ENCODE measurements at regions not wholly inside any gene's neighbourhood (a gene's known extent, or its start where the extent isn't known, plus 50 kb on each side); places are given as distances from the start of the nearest gene placed in this dataset.

DNA sequence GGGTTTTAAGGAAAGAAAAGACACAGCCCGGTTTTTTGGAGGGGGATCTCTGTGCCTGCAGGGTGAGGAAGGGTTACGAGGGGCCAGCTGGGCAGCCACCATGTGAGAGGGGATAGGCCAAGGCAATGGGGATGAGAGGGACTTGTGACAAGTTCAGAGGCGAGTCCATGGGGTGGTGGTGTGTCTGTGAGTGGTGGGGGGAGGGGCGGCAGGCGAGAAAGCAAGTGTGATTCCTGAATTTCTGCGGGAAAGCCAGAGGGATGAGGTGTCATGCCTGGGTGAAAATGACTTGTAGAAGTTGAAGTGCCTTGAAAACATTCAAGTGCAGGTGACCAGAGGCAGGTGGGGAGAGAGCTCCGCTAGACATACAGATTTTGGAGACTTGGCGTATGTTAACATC, 61.0 kb upstream of the RNF32 start:
- TF ChIP-seq HDGF (IDR thresholded peaks at IDR 0.05; ENCODE audit: borderline replicate concordance) (no peak), TARDBP (IDR thresholded peaks at IDR 0.05) (no peak), L3MBTL2 (conservative IDR thresholded peaks at IDR 0.05) (no peak), ZNF384 (IDR thresholded peaks at IDR 0.05) (no peak), FOXM1 (IDR thresholded peaks at IDR 0.05; ENCODE audit: borderline replicate concordance) (no peak), FOXK2 (IDR thresholded peaks at IDR 0.05) (no peak), LEF1 (IDR thresholded peaks at IDR 0.05; ENCODE audit: borderline replicate concordance) (no peak), FOXA1 (IDR thresholded peaks at IDR 0.05) (no peak), SP1 (IDR thresholded peaks at IDR 0.05) (no peak), ARNT (IDR thresholded peaks at IDR 0.05) (no peak), PKNOX1 (IDR thresholded peaks at IDR 0.05) (no peak), CTBP1 (IDR thresholded peaks at IDR 0.05; ENCODE audit: borderline replicate concordance) (no peak)
- POLR2A ChIA-PET, result no interaction called here
- DNase-seq (ENCODE audit: extremely low spot score), result no peak
- CTCF ChIA-PET, result no interaction called here

- POLR2A ChIA-PET, result no interaction called here
- no peak for TF ChIP-seq PKNOX1 (IDR thresholded peaks at IDR 0.05)
- no peak for TF ChIP-seq ARNT (IDR thresholded peaks at IDR 0.05)
- no peak for TF ChIP-seq SP1 (IDR thresholded peaks at IDR 0.05)
- TF ChIP-seq TARDBP (IDR thresholded peaks at IDR 0.05), result no peak
- no peak for TF ChIP-seq FOXM1 (IDR thresholded peaks at IDR 0.05; ENCODE audit: borderline replicate concordance)
- no peak for TF ChIP-seq HDGF (IDR thresholded peaks at IDR 0.05; ENCODE audit: borderline replicate concordance)
- TF ChIP-seq L3MBTL2 (conservative IDR thresholded peaks at IDR 0.05), result no peak
- TF ChIP-seq FOXA1 (IDR thresholded peaks at IDR 0.05), result no peak
- TF ChIP-seq ZNF384 (IDR thresholded peaks at IDR 0.05), result no peak
- TF ChIP-seq NFRKB (IDR thresholded peaks at IDR 0.05), result no peak
- no peak for TF ChIP-seq SUZ12 (IDR thresholded peaks at IDR 0.05)
- TF ChIP-seq FOXK2 (IDR thresholded peaks at IDR 0.05), result no peak
- no peak for TF ChIP-seq ELF4 (IDR thresholded peaks at IDR 0.05)
- TF ChIP-seq BHLHE40 (IDR thresholded peaks at IDR 0.05; ENCODE audit: borderline replicate concordance), result no peak
- no peak for TF ChIP-seq CTBP1 (IDR thresholded peaks at IDR 0.05; ENCODE audit: borderline replicate concordance)
- CTCF ChIA-PET, result no interaction called here
- no peak for DNase-seq (ENCODE audit: extremely low spot score)
Measured at GRCh38 chr7:156578978-156579430, 61.6 kb upstream of the RNF32 start.

DNA sequence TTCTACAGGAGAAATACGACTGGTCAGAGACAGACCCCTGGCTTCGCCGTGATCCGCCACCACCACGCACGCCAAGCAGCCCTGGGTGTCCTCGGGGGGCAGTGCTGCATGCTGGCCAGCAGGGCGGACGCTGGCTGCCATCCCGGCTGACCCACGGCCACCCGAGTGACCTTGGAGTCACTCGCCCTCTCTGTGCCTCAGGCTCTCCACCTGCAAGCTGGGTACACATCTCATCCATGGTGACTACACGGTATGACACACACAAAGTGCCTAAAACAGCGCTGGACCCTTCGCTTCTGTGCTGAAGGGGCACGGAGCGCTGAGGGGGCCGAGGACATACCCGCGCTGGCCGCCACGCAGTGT, 62.0 kb upstream of the RNF32 start:
- CTCF ChIA-PET, result interaction anchor here (0.6 kb wide), 1 partner anchor 18 kb away, joined by 5 read pairs; no protein-coding TSS in a partner anchor
- POLR2A ChIA-PET, result no interaction called here
- no peak for DNase-seq (ENCODE audit: extremely low spot score)
- no peak for TF ChIP-seq SP1 (IDR thresholded peaks at IDR 0.05)
- TF ChIP-seq ZNF384 (IDR thresholded peaks at IDR 0.05), result no peak
- no peak for TF ChIP-seq L3MBTL2 (conservative IDR thresholded peaks at IDR 0.05)
- no peak for TF ChIP-seq FOXA1 (IDR thresholded peaks at IDR 0.05)
- no peak for TF ChIP-seq LEF1 (IDR thresholded peaks at IDR 0.05; ENCODE audit: borderline replicate concordance)
- TF ChIP-seq FOXK2 (IDR thresholded peaks at IDR 0.05), result no peak
- no peak for TF ChIP-seq NFRKB (IDR thresholded peaks at IDR 0.05)
- TF ChIP-seq BHLHE40 (IDR thresholded peaks at IDR 0.05; ENCODE audit: borderline replicate concordance), result no peak

GRCh38 chr7:156577645-156578577, 62.7 kb upstream of the RNF32 start:
- POLR2A ChIA-PET, result no interaction called here
- CTCF ChIA-PET, result interaction anchor here (0.6 kb wide), 1 partner anchor 17 kb away, joined by 5 read pairs; no protein-coding TSS in a partner anchor
- TF ChIP-seq TARDBP (IDR thresholded peaks at IDR 0.05) (no peak), NFRKB (IDR thresholded peaks at IDR 0.05) (no peak), PKNOX1 (IDR thresholded peaks at IDR 0.05) (no peak), LEF1 (IDR thresholded peaks at IDR 0.05; ENCODE audit: borderline replicate concordance) (no peak), FOXM1 (IDR thresholded peaks at IDR 0.05; ENCODE audit: borderline replicate concordance) (no peak), L3MBTL2 (conservative IDR thresholded peaks at IDR 0.05) (no peak), SP1 (IDR thresholded peaks at IDR 0.05) (no peak), ELF4 (IDR thresholded peaks at IDR 0.05) (no peak), HDGF (IDR thresholded peaks at IDR 0.05; ENCODE audit: borderline replicate concordance) (no peak), ARNT (IDR thresholded peaks at IDR 0.05) (no peak), BHLHE40 (IDR thresholded peaks at IDR 0.05; ENCODE audit: borderline replicate concordance) (no peak), FOXK2 (IDR thresholded peaks at IDR 0.05) (no peak), CTBP1 (IDR thresholded peaks at IDR 0.05; ENCODE audit: borderline replicate concordance) (no peak), FOXA1 (IDR thresholded peaks at IDR 0.05) (no peak), SUZ12 (IDR thresholded peaks at IDR 0.05) (no peak), ZNF384 (IDR thresholded peaks at IDR 0.05) (no peak)
- DNase-seq (ENCODE audit: extremely low spot score), result no peak

DNA sequence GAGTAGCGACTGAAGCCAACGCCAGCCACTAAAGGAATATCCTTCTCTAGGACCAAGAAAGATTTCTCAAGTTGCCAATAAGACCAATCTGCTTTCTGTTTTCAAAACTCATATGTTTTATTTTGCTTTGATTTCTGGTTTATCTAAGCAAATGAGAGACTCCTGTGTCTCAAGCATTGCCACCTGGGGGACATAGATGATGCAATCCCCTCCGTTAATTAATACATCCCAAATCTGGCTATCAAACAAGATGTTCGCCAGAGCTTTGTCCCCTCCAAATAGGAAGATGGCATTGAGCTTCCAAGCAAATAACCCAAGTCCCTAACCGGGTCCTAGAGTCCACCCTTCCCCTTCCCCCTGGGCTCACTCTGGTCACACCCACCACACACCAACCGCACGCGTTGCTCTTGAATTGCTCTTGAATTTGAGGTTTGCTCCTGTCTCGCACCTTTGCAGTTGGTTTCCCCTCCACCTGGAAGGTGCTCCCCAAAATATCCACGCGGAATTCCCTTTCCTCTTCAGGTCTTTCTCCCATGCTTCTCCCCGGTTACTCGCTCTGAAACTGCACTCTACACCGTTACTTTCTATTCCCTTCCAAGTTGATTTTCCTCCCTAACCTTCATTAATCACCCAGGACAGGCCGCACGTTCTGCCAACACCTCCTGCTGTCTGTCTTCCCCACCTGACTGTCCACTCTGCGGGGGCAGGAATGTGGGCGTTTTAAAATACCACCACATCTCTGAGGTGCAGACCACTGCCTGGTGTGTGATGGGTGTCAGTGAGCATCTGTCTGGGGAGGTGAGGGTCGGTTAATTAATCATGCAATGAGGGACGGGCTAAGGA, 64.1 kb upstream of the RNF32 start:
- no peak for TF ChIP-seq SP1 (IDR thresholded peaks at IDR 0.05)
- no peak for TF ChIP-seq CTBP1 (IDR thresholded peaks at IDR 0.05; ENCODE audit: borderline replicate concordance)
- TF ChIP-seq NFRKB (IDR thresholded peaks at IDR 0.05), result no peak
- no peak for TF ChIP-seq SUZ12 (IDR thresholded peaks at IDR 0.05)
- no peak for TF ChIP-seq L3MBTL2 (conservative IDR thresholded peaks at IDR 0.05)
- no peak for TF ChIP-seq LEF1 (IDR thresholded peaks at IDR 0.05; ENCODE audit: borderline replicate concordance)
- TF ChIP-seq FOXA1 (IDR thresholded peaks at IDR 0.05), result no peak
- TF ChIP-seq ELF4 (IDR thresholded peaks at IDR 0.05), result no peak
- TF ChIP-seq PKNOX1 (IDR thresholded peaks at IDR 0.05), result no peak
- TF ChIP-seq FOXM1 (IDR thresholded peaks at IDR 0.05; ENCODE audit: borderline replicate concordance), result no peak
- TF ChIP-seq TARDBP (IDR thresholded peaks at IDR 0.05), result no peak
- no peak for TF ChIP-seq ZNF384 (IDR thresholded peaks at IDR 0.05)
- no peak for TF ChIP-seq HDGF (IDR thresholded peaks at IDR 0.05; ENCODE audit: borderline replicate concordance)
- no peak for TF ChIP-seq FOXK2 (IDR thresholded peaks at IDR 0.05)
- POLR2A ChIA-PET, result no interaction called here
- CTCF ChIA-PET, result no interaction called here
- no peak for DNase-seq (ENCODE audit: extremely low spot score)
